ENCODE measurements at regions not wholly inside any gene's neighbourhood (a gene's known extent, or its start where the extent isn't known, plus 50 kb on each side); places are given as distances from the start of the nearest gene placed in this dataset.

DNA sequence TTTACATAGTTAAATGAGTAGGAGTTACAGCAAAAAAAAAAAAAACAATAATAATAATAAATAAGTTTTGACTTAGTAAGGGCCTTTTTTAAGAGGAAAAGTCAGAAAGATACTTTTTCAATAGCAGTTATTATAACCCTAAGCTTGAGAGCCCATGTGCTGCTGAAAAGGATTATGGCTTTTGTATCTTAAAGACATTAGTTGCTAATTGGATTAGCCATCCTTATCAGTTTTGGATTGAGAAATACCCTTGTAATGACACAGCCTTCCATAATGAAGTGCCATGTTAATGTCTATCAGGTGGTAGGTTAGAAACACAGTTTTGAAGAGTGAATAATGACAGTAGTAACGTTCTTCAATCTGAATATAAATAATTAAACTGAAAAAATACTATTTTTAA, 554.0 kb downstream of the RIT2 start:
- DNase-seq = no peak

DNA sequence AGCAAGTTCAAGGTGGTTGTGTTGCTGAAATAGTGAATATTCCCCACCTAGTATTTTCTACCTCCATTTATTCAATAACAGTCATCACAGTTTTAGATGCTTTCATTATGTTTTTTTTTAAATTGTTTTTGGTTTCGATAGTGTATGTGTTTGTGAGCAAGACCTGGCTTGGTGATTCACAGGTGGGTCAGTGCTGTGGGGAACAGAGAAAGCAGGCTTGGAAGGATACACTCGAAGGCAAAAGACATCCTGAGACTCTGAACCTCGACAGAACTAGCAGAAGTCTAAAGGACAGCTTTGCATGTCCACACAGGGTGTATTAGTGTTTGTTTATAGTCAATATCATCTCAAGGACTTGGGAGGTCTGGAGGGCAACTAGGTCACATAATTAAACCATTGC, 551.5 kb downstream of the RIT2 start:
- no peak for DNase-seq

DNA sequence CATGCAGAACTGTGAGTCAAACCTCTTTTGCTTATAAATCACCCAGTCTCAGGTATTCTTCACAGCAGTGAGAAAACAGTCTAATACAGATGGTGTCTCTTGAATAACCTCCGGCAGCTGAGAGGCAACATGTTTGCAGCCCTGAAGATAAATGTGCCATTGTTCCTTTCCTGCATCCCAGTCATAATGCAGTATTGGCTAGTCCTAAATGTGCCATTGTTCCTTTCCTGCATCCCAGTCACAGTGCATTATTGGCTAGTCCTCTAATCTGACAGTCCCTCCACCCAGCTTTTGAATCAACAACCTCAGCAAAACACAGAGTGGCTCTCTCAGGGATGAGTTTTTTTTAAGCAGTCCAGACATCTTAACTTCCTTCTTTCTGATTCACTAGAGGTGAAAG, 550.7 kb downstream of the RIT2 start:
- DNase-seq = no peak

DNA sequence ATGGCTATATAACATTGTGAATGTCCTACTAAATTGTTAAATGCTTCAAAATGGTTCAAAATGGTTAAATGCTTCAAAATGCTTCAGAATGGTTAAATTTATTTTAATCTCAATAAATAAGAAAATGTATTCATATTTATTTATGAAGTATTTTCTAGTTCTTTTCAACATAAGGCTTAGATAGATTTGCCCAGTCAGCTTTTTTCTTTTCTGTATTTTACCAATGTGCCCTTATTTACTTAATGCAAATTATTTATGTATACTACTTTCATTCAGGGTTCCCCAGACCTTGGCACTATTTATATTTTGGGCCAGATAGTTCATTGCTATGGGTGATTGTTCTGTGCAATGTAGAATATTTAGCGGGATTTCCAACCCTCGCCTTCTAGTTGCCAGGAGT, 546.7 kb downstream of the RIT2 start:
- no peak for DNase-seq

DNA sequence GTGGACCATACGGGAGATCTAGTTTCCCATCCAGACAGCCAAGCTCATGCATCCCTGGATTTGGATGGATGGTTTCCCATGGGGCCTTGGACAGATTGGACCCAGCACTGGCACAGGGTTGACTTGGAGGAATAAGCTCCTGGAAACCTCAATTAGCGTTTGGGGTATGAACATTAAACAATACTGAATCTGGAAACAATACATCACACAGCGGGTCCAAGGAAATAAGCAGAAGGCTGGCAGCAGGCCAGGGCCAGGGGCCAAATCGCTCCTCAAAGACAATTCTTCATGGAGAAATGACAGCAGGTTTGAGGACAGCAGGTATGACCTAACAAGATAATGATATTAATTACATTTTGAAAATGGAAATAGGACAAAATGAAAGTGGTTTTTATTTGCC, 540.6 kb downstream of the RIT2 start:
- no peak for DNase-seq

DNA sequence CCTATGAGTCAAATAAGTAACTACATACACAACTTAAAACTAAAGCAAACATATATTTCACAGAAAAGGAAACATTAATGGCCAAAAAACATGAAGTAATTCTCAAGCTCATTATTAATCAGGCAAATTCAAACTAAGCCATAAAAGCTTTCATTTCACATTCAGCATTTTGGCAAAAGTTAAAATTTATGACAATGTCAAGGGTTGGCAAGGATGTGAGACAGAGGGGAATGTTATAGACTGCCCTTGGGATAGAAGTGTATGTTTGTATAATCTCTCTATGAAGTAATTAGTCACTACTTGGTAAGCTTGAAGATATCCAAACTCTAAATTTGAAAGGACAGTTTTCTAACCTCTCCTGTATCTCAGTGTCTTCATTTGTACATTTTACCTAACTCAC, 539.4 kb downstream of the RIT2 start:
- no peak for DNase-seq

DNA sequence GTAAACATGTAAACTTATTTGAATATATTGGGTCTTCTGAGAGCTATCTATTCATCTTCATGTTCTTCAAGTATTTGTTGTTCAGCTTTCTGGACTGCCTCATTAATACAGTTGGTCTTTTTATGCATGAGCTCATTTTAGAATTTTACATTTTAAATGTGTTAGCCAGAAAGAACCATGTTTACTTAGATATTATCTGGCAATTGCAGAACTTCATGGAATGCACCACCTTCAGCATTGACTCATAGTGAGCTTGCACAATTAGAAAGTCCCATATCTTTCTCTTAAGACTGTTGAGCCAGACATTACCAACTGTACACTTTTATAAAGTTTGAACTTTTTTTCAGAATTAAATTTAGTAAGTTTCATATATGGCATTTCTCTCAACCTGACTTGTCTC, 536.7 kb downstream of the RIT2 start:
- no peak for DNase-seq

DNA sequence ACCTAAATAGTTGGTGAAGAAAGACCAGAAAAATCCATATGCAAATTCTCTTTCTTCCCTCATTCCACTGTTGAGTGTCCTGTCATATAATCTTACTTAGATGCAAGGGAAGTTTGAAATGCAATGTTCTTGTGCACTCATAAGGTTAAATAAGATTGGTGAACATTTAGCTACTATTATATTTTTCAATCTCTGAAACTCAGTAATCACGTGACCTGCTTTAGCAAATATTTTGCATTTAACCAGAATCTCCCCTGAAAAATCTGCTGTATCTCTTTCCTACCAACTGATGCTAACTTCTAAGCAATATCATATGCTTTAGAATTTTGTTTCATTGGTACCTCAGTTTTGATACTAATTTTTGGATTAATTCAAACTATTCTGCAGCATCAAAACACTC, 533.2 kb downstream of the RIT2 start:
- no peak for DNase-seq

DNA sequence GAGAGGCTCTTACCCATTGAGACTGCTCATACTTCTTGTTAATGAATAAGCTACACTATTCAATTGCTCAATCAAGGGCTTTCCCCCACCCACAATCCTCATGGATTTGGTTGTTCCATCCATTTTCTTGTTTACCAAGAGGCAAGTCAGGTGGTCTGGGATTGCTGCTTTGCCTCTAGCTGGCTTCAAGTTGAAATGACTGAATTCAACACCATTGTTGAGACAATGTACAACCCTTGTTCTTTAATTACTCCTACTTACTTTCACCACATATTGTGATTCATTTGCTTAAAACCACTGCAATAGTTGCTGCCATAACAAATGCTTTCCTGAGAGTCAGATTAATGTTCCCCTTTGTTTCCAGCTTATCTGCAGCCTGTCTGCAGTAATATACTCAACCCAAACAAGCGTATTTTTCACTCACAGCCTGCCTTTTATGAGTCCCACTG, 532.2 kb downstream of the RIT2 start:
- DNase-seq = no peak

DNA sequence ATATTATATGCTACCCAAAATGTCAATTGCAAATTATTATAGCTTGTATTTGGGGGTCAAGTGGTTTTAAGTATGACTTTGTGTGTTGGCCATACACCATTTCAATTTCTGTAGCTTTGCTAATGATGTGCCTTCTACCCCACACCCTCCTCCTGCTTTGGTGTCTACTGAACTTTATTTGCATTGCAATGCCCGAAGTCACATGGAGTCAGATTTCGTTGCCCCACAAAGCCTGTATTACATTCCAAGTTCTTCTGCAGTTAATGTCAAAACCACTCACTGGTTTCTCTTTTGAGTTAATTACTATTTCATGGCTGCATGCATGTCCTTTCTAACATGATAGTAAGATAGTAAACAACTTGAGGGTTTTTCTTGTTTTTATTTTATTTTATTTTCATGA, 528.9 kb downstream of the RIT2 start:
- no peak for DNase-seq

DNA sequence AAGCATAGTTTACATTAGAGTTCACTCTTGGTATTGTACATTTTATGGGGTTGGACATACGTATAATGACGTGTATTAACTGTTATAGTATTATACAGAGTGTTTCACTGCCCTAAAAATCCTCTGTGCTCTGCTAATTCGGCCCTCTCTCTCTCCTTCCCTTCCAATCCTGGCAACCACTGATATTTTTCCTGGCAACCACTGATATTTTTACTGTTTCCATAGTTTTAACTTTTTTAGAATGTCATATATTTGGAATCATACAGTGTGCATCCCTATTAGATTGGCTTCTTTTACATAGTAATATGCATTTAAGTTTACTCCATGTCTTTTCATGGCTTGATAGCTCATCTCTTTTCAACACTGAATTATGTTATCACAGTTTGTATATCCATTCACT, 526.7 kb downstream of the RIT2 start:
- no peak for DNase-seq

DNA sequence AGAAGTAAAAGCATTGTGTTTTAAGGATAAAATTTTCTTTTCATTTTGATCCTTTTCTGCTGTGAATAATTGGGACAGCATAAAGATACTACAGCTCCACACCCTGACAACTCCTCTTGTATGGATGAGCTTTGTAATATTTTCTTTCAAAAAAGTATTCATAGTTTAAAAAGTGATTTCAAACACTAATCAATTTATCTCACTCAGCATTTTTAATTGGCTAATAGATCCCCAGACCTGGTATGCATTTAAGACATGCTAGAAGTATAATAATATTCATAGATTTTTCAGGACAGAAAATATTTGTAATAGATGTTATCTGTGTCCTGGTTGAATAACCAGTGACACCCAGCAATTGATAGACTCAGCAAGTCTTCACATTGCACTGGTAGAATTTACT, 510.7 kb downstream of the RIT2 start:
- DNase-seq = no peak

DNA sequence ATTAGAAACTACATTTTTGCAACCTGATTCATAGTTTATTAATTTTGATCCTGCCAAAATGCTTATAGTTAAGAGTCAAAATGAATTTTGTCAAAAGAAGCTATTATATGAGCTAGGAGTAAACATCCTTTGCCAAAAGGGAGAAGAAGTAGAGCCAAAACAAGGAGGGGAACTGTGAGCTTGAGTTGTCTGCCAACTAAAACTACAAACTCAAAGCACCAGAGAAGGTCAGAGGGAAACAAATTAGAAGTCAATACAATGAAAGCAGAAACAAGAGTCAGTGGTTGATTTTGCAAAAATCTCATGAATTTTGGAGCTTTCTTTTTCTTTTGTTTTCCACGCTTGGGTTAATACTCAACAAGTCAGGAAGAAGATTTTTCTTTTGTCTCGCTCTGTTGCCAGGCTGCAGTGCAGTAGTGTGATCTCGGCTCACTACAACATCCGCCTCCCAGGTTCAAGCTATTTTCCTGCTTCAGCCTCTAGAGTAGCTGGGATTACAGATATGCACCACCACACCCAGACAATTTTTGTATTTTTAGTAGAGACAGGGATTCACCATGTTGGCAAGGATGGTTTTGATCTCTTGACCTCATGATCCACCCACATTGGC, 508.5 kb downstream of the RIT2 start:
- DNase-seq = peak; percentile 21

DNA sequence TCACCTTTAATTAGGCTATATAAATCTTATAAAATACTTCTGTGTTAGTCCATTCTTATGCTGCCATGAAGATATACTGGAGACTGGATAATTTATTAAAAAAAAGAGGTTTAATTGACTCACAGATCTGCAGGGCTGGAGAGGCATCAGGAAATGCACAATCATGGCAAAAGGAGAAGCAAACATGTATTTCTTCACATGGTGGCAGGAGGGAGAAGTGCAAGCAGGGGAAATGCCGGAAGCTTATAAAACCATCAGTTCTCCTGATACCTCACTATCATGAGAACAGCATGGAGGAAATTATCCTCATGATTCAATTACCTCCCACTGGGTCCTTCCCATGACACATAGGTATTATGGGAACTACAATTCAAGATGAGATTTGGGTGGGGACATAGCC, 504.4 kb downstream of the RIT2 start:
- DNase-seq = no peak

DNA sequence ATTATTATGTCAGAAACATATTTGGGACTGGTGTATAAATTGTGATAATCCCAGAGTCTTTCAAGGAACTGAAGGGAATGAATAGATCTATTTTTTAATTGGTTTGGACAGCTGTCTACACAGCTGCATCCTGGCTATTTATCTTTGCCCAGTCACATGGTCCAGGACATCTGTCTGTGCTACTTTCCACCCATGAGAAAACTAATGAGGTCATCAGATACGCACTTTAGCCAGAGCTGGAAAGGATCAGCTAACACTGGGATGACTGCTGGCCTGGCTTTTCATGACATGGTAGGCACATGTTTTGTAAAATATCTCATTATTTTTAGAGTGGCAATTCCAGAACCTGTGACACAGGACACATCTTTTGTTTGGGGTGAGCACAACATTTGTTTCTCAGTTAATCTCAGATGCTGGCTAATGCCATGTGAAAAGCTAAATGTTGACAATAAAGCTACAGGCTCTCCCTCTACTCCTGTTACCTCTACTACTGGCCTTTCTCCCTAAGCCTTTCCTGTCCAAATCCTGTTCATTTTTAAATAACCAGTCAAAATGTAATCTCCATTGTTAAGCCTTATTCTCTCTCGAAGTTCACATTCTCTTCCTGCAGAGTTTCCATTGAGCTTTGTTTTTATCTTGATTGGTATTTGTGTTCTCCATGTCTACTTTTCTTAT, 500.7 kb downstream of the RIT2 start:
- DNase-seq = peak; percentile 76

DNA sequence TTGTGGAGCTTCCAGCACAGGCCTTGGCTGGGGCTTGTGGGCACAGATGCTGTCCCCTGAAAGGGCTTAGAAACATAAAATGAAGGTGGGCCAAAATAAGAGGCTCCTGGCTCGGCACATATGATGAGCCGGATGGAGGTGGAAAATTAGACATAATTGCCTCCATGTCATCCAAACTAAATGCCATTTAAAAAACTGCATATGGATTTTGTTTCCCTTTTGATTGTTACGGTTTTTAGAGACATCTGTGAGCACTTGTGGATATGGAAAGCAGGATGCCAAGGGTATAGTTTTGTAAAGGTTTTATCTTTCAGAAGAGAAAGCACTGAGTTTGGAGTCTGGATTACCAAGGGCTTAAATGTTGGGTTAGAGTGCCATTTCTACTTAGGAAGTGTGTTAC, 498.3 kb downstream of the RIT2 start:
- peak; percentile 34 for DNase-seq

DNA sequence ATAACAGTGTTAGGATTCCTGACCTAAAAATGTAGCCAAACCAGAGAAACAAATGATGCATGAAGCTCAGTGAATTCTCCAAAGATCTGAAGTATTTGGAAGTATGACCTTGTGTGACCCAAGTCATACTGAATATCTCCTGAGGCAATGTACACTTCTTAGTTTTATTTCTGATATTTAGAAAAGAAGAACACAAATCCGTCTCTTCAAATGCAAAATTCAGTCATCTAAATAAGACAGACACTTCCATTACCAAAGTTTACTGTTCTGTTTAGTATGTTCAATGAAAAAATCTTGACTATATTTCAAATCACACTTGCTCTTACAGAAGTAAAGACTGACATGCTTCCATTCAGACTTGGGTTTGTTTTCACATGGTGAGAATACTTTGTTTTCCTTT, 495.7 kb downstream of the RIT2 start:
- no peak for DNase-seq

DNA sequence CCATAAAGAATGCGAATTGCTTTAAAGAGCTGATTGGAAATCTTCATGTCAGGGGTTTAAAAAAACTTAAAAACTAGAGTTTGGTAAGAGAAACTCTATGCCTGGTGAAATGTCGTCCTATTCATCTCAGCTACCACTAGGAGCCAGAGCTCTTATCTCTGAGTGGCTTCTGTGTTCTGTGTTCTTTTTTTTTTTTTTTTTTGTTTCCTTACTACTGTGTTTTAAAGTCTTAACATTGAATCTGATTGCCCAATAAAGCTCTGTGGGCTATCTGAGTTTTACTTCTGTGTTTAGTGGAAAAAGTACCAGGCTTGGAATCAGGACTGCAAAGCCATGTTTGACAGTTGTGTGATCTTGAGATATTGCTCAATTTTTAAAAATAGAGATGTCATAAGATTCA, 494.8 kb downstream of the RIT2 start:
- DNase-seq = no peak

DNA sequence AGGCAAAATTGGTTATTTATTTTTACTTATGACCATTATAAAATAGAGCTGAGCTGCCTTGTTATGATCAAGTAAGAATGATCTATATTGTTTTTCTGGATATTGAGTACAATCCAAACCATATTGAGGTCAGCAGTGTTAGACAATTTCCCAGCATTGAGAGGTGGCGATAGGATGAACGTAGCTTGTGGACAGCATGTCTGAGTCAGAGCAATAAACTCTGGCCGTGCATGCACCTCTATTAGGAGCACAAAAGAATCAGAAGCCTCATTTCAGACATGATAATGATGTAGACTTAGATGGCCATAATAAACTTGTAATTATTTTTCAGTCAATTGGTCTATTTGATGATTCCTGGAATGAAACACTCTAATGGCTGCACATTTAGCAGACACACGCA, 491.6 kb downstream of the RIT2 start:
- no peak for DNase-seq

DNA sequence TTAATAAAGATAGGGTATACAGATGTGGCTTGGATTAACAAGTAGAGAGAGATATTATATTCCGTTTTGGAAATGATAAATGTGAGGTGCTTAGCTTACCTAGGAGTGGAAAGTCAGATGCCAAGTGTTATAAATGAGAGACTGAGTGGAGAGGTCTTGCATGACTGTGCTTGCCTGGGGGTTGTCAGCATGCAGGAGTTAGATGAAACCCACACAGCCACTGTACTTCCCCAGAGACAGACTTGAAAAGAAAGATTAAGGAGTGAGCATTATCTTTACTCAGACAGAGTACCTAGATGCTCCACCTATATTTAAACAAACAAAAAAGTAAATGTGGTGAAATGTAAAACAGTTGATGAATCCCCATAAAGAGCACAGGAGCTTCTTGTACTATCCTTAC, 482.7 kb downstream of the RIT2 start:
- DNase-seq = no peak

DNA sequence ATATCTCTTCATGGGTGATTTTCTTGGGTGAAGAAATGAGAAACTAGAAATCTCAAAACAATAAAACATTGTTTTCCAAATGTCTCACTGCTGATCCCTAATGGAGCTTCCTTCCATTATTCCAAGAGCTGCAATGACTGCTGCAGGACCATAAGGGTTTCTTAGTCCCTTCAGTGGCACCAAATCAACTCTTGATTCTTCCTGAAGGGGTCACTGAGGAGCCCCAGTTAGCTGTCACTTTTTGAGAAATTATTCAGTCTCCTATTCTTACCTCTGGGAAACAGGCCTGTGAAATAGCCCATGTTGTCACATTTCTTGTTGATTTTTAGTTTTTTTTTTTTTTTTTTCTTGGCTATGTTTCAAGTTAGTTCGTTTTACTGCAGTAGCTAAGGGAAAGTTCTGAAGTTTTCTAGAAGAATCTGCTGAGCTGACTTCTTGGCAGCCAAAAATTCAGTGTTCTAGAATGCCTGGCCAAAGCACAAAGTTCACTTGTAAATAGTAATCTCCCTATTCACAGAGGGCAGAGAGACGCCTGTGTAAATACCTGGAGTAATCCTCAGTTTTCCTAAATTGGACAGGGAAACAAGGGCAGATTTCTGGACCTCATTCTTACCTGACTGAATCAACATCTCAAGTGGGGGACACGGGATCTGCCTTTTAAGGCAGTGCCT, 480.0 kb downstream of the RIT2 start:
- DNase-seq = no peak

DNA sequence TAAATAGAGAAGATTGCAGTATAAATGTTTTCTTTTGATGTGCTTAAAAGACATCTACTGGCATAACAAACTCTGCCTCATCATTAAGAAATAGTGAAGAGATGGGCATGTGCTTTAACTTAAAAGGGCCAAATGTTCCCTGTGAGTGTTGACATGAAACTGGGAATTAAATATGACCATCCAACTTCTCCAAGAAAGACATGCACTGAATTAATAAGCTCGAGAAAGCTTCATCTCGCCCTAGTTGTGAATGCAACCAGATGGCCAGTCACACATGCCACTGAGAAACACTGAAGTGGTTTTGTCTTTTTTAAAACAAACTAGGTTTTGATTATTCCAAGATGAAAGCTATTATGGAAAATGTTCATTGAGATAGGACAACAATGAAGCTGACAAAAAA, 479.2 kb downstream of the RIT2 start:
- DNase-seq = no peak

DNA sequence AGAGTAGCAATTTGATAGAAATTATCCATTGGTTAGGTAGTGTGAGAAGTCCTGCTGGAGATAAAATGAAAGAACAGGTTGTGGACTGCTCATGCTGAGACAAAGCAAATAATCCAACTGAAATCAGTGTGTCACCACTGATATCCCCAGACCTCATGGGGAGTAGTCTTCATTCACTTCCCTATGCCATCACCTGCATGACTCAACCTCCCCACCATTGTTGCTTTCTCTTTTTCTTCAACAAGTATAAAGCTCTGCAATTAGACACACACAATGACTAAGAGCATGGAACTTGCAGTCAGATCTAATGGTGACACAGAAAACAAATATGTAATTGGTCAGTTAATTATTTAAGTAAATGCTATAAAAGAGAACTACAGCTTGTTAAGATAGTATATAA, 475.3 kb downstream of the RIT2 start:
- no peak for DNase-seq

DNA sequence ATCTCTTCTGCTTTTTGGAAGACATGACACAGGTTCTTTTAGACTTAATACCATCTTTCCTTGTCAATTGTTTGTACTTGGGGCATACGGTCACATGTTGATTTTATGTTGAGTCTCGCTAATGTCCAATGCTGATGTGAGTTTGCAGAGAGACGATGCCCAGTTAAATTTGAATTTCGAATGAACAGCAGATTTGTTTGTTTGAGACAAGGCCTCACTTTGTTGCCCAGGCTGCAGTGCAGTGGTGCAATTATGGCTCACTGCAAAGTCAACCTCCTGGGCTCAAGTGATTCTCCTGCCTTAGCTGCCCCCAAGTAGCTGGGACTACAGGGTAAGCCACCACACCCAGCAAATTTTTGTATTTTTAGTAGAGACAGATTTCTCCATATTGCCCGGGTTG, 473.5 kb downstream of the RIT2 start:
- no peak for DNase-seq

DNA sequence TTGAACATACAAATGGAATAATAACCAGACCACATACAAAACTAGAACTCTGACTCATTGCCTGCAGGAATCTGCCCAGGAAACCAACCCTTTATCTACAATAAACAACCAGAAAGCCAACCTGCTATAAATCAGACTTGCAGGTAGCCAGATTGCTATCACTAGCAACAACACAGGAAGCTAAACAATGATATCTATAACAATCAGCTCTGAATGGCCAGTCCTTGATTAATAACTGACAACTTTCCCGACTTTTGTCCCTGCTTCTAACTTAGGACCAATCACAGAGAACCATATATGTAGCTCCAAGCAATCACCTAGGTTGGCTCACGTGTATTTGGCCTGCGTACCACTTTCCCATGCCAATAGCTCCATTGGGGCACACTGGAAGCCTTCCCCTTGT, 470.8 kb downstream of the RIT2 start:
- DNase-seq = no peak
